ENCODE measurements at regions not wholly inside any gene's neighbourhood (a gene's known extent, or its start where the extent isn't known, plus 50 kb on each side); places are given as distances from the start of the nearest gene placed in this dataset.
"Not testable (repeated sequence)": the region's sequence is repeated elsewhere in the genome, so short reads cannot be mapped to it uniquely, and the experiment has no call there.

GRCh38 chr4:75343333-75343732, 170.9 kb downstream of the RCHY1 start:
- no CpG with 5 or more reads among the region's 2 CpGs for WGBS (ENCODE audit: insufficient coverage, insufficient read length)

GRCh38 chr4:75340561-75340960, 173.6 kb downstream of the RCHY1 start:
- Histone ChIP-seq H3K4me1 (ENCODE audit: control insufficient read depth, insufficient read depth, low read length) (no peaks in the 10 kb centered on the region), H3K36me3 (ENCODE audit: control insufficient read depth, insufficient read depth, low read length) (no peaks in the 10 kb centered on the region), H3K27ac (ENCODE audit: low read length) (no peak overlapping the region), H3K27me3 (ENCODE audit: control insufficient read depth, insufficient read depth, low read length) (no peaks in the 10 kb centered on the region), H3K9me3 (ENCODE audit: control insufficient read depth, insufficient read depth, low read length) (no peaks in the 10 kb centered on the region), H3K4me3 (ENCODE audit: low read length) (no peak overlapping the region)
- DNase-seq (ENCODE audit: low read depth, low spot score), result no peak

More at GRCh38 chr4:75343333-75343732, 170.9 kb downstream of the RCHY1 start:
- H3K9me3 ChIP-seq (ENCODE audit: control insufficient read depth, insufficient read depth, low read length), result no peaks in the 10 kb centered on the region
- DNase-seq (ENCODE audit: low read depth, low spot score), result no peak
- no peaks in the 10 kb centered on the region for H3K27me3 ChIP-seq (ENCODE audit: control insufficient read depth, insufficient read depth, low read length)
- H3K4me1 ChIP-seq (ENCODE audit: control insufficient read depth, insufficient read depth, low read length), result no peaks in the 10 kb centered on the region
- H3K27ac ChIP-seq (ENCODE audit: low read length), result no peak overlapping the region
- no peak overlapping the region for H3K4me3 ChIP-seq (ENCODE audit: low read length)
- no peaks in the 10 kb centered on the region for H3K36me3 ChIP-seq (ENCODE audit: control insufficient read depth, insufficient read depth, low read length)

- Histone ChIP-seq H3K4me3 (ENCODE audit: low read length) (no peak overlapping the region), H3K27ac (ENCODE audit: low read length) (no peak overlapping the region), H3K4me1 (ENCODE audit: control insufficient read depth, insufficient read depth, low read length) (no peaks in the 10 kb centered on the region), H3K36me3 (ENCODE audit: control insufficient read depth, insufficient read depth, low read length) (no peaks in the 10 kb centered on the region), H3K27me3 (ENCODE audit: control insufficient read depth, insufficient read depth, low read length) (no peaks in the 10 kb centered on the region), H3K9me3 (ENCODE audit: control insufficient read depth, insufficient read depth, low read length) (no peaks in the 10 kb centered on the region)
- no CpG with 5 or more reads among the region's 1 CpG for WGBS (ENCODE audit: insufficient coverage, insufficient read length)
- DNase-seq (ENCODE audit: low read depth, low spot score), result no peak
These were observed 175.8 kb downstream of the RCHY1 start for GRCh38 chr4:75338352-75338880.

GRCh38 chr4:75327804-75328512, 186.2 kb downstream of the RCHY1 start:
- Histone ChIP-seq H3K27ac (ENCODE audit: low read length) (no peak overlapping the region), H3K4me3 (ENCODE audit: low read length) (no peak overlapping the region), H3K27me3 (ENCODE audit: control insufficient read depth, insufficient read depth, low read length) (no peaks in the 10 kb centered on the region), H3K36me3 (ENCODE audit: control insufficient read depth, insufficient read depth, low read length) (no peaks in the 10 kb centered on the region), H3K4me1 (ENCODE audit: control insufficient read depth, insufficient read depth, low read length) (no peaks in the 10 kb centered on the region), H3K9me3 (ENCODE audit: control insufficient read depth, insufficient read depth, low read length) (no peaks in the 10 kb centered on the region)
- no CpG with 5 or more reads among the region's 4 CpGs for WGBS (ENCODE audit: insufficient coverage, insufficient read length)
- no peak for DNase-seq (ENCODE audit: low read depth, low spot score)

GRCh38 chr4:75325318-75325979, 188.8 kb downstream of the RCHY1 start:
- no peak overlapping the region for H3K27ac ChIP-seq (ENCODE audit: low read length)
- no peaks in the 10 kb centered on the region for H3K9me3 ChIP-seq (ENCODE audit: control insufficient read depth, insufficient read depth, low read length)
- no peaks in the 10 kb centered on the region for H3K27me3 ChIP-seq (ENCODE audit: control insufficient read depth, insufficient read depth, low read length)
- no peak for DNase-seq (ENCODE audit: low read depth, low spot score)
- H3K4me3 ChIP-seq (ENCODE audit: low read length), result no peak overlapping the region
- no CpG with 5 or more reads among the region's 2 CpGs for WGBS (ENCODE audit: insufficient coverage, insufficient read length)
- H3K36me3 ChIP-seq (ENCODE audit: control insufficient read depth, insufficient read depth, low read length), result no peaks in the 10 kb centered on the region
- H3K4me1 ChIP-seq (ENCODE audit: control insufficient read depth, insufficient read depth, low read length), result no peaks in the 10 kb centered on the region

- DNase-seq (ENCODE audit: low read depth, low spot score), result no peak
- no CpG with 5 or more reads among the region's 5 CpGs for WGBS (ENCODE audit: insufficient coverage, insufficient read length)
- Histone ChIP-seq H3K27me3 (ENCODE audit: control insufficient read depth, insufficient read depth, low read length) (no peaks in the 10 kb centered on the region), H3K36me3 (ENCODE audit: control insufficient read depth, insufficient read depth, low read length) (no peaks in the 10 kb centered on the region), H3K4me1 (ENCODE audit: control insufficient read depth, insufficient read depth, low read length) (no peaks in the 10 kb centered on the region), H3K27ac (ENCODE audit: low read length) (no peak overlapping the region), H3K9me3 (ENCODE audit: control insufficient read depth, insufficient read depth, low read length) (no peaks in the 10 kb centered on the region), H3K4me3 (ENCODE audit: low read length) (no peak overlapping the region)
These were observed 192.7 kb downstream of the RCHY1 start for GRCh38 chr4:75321484-75321883.

- no CpG with 5 or more reads among the region's 10 CpGs for WGBS (ENCODE audit: insufficient coverage, insufficient read length)
- not testable (repeated sequence) for H3K27me3 ChIP-seq (ENCODE audit: control insufficient read depth, insufficient read depth, low read length); H3K4me3 ChIP-seq (ENCODE audit: low read length); H3K36me3 ChIP-seq (ENCODE audit: control insufficient read depth, insufficient read depth, low read length); H3K27ac ChIP-seq (ENCODE audit: low read length); H3K9me3 ChIP-seq (ENCODE audit: control insufficient read depth, insufficient read depth, low read length); H3K4me1 ChIP-seq (ENCODE audit: control insufficient read depth, insufficient read depth, low read length); DNase-seq (ENCODE audit: low read depth, low spot score)
These were observed 196.6 kb downstream of the RCHY1 start for GRCh38 chr4:75317641-75318040.

GRCh38 chr4:75308049-75308448, 206.2 kb downstream of the RCHY1 start:
- no CpG with 5 or more reads among the region's 1 CpG for WGBS (ENCODE audit: insufficient coverage, insufficient read length)
- no peak overlapping the region for H3K27ac ChIP-seq (ENCODE audit: low read length)
- no peak overlapping the region for H3K4me3 ChIP-seq (ENCODE audit: low read length)
- H3K9me3 ChIP-seq (ENCODE audit: control insufficient read depth, insufficient read depth, low read length), result no peaks in the 10 kb centered on the region
- H3K4me1 ChIP-seq (ENCODE audit: control insufficient read depth, insufficient read depth, low read length), result no peaks in the 10 kb centered on the region
- H3K36me3 ChIP-seq (ENCODE audit: control insufficient read depth, insufficient read depth, low read length), result no peaks in the 10 kb centered on the region
- H3K27me3 ChIP-seq (ENCODE audit: control insufficient read depth, insufficient read depth, low read length), result no peaks in the 10 kb centered on the region
- no peak for DNase-seq (ENCODE audit: low read depth, low spot score)

GRCh38 chr4:75306506-75306905, 207.7 kb downstream of the RCHY1 start:
- no CpG with 5 or more reads among the region's 3 CpGs for WGBS (ENCODE audit: insufficient coverage, insufficient read length)
- no peaks in the 10 kb centered on the region for H3K27me3 ChIP-seq (ENCODE audit: control insufficient read depth, insufficient read depth, low read length)
- no peak overlapping the region for H3K27ac ChIP-seq (ENCODE audit: low read length)
- H3K4me1 ChIP-seq (ENCODE audit: control insufficient read depth, insufficient read depth, low read length), result no peaks in the 10 kb centered on the region
- no peak overlapping the region for H3K4me3 ChIP-seq (ENCODE audit: low read length)
- no peaks in the 10 kb centered on the region for H3K36me3 ChIP-seq (ENCODE audit: control insufficient read depth, insufficient read depth, low read length)
- no peaks in the 10 kb centered on the region for H3K9me3 ChIP-seq (ENCODE audit: control insufficient read depth, insufficient read depth, low read length)
- DNase-seq (ENCODE audit: low read depth, low spot score), result no peak

GRCh38 chr4:75302648-75303047, 211.6 kb downstream of the RCHY1 start:
- H3K27ac ChIP-seq (ENCODE audit: low read length), result no peak overlapping the region
- no peaks in the 10 kb centered on the region for H3K36me3 ChIP-seq (ENCODE audit: control insufficient read depth, insufficient read depth, low read length)
- no peak overlapping the region for H3K4me3 ChIP-seq (ENCODE audit: low read length)
- no peaks in the 10 kb centered on the region for H3K4me1 ChIP-seq (ENCODE audit: control insufficient read depth, insufficient read depth, low read length)
- no peaks in the 10 kb centered on the region for H3K27me3 ChIP-seq (ENCODE audit: control insufficient read depth, insufficient read depth, low read length)
- WGBS (ENCODE audit: insufficient coverage, insufficient read length), result no CpG with 5 or more reads among the region's 2 CpGs
- DNase-seq (ENCODE audit: low read depth, low spot score), result no peak
- H3K9me3 ChIP-seq (ENCODE audit: control insufficient read depth, insufficient read depth, low read length), result no peaks in the 10 kb centered on the region; the same call in 1 of the 2 replicates

Data from iPS DF 6.9 (cell line).